Psoas muscle (tissue), 7 donors: ENCODE measurements at regions not wholly inside any gene's neighbourhood (a gene's known extent, or its start where the extent isn't known, plus 50 kb on each side); places are given as distances from the start of the nearest gene placed in this dataset.

Source experiments
- ATAC-seq, 4 donors: fragments of 200-7000 bp; cut with Tn5 transposase; one replicate each; pipeline ENCODE4 v1.9.1; 2020; ENCODE audit warnings: moderate library complexity in 3 of 4, mild to moderate bottlenecking in 2 of 4
- DNase-seq, 2 donors: peaks; one replicate each; pipeline ENCODE4 v3.0.0-alpha.2; 2020
- H3K27ac ChIP-seq: fragments of 200-600 bp; one replicate; pipeline ENCODE4 v1.8.0; 2022
- H3K27me3 ChIP-seq, 3 donors: fragments of 200-600 bp in 1 of 3; one replicate each; pipeline versions ENCODE4 v1.6.1 to v1.8.0; 2013 to 2022; ENCODE audit warnings: low read length in 2 of 3, mild to moderate bottlenecking in 2 of 3, moderate library complexity in 1 of 3; ENCODE audit not compliant: insufficient read depth in 3 of 3
- H3K36me3 ChIP-seq, 2 donors: fragments of 200-600 bp in 1 of 2; one replicate each; pipeline versions ENCODE4 v1.6.1 to v1.8.0; 2013 to 2022; ENCODE audit warnings: low read depth in 1 of 2, mild to moderate bottlenecking in 1 of 2, moderate library complexity in 1 of 2; ENCODE audit not compliant: insufficient read depth in 1 of 2
- H3K4me1 ChIP-seq: fragments of 200-600 bp; one replicate; pipeline ENCODE4 v1.8.0; 2022
- H3K4me3 ChIP-seq: fragments of 200-600 bp; one replicate; pipeline ENCODE4 v1.8.0; 2022; ENCODE audit warnings: mild to moderate bottlenecking
- H3K9me3 ChIP-seq: fragments of 200-600 bp; one replicate; pipeline ENCODE4 v1.8.0; 2022
- WGBS, 3 donors: extraction: QIAGEN DNeasy Blood & Tissue Kit; methylation state at CpG; one replicate each; pipeline versions ENCODE4 v1.1.6 to v1.1.7; 2013; 5-methylcytosine and 5-hydroxymethylcytosine counted together
- intact Hi-C, 2 donors: fragments of 100-400 bp; cut with DNase I; formaldehyde crosslinking; loops; one replicate each; pipeline versions ENCODE4 v1.11.0 to v1.14.2; 2022
- TF ChIP-seq, protein P1 (sequence below): fragments of 200-600 bp; IDR thresholded peaks from one replicate; pipeline ENCODE4 v1.8.0; 2022; ENCODE audit warnings: antibody characterized with exemption
- donor health status: healthy with polysubstance abuse.
- donor health status: DM: no; HTN: no; CAD: no; lungs with moderate emphysema.
- donor health status: Bipolar disorder and iron deficiency.
- donor health status: healthy.
- donor health status: DM: yes; HTN: yes; CAD: no.
- donor health status: DM: no; HTN: no; CAD: no.
- donor health status: DM: yes; HTN: yes; CAD: no.

DNA sequence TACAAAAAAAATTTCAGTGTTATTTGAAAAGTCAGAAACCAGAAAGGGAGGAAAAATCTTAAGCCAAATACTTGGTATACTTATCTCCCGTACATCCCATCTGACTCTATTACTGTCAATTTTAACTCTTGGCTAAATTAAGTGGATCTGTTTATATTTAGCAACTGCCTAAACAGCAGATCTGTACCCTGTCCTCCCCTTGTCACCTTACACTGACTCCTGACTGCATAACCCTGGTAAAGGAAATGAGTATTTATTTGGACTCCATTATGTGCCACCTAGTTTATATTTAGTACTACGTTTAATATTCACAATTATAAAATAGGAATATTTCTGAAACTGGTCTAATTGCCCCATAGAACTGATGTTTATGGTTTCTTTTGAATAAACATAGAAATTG, 730.2 kb upstream of the GJE1 start:
- Histone ChIP-seq H3K9me3 (no peaks in the 10 kb centered on the region), H3K4me3 (peak overlapping the region; percentile 44), H3K27me3 (no peaks in the 10 kb centered on the region), H3K4me1 (peaks cover 19% of the 10 kb centered on the region), H3K27ac (peak overlapping the region; percentile 80), H3K36me3 (no peaks in the 10 kb centered on the region)
- 14 to 36% (median 18%) methylated on average over 2 of the region's 2 CpGs for WGBS, 3 donors
- intact Hi-C loops, result no loop called here
- no peak for DNase-seq
- TF ChIP-seq, protein P1, sequence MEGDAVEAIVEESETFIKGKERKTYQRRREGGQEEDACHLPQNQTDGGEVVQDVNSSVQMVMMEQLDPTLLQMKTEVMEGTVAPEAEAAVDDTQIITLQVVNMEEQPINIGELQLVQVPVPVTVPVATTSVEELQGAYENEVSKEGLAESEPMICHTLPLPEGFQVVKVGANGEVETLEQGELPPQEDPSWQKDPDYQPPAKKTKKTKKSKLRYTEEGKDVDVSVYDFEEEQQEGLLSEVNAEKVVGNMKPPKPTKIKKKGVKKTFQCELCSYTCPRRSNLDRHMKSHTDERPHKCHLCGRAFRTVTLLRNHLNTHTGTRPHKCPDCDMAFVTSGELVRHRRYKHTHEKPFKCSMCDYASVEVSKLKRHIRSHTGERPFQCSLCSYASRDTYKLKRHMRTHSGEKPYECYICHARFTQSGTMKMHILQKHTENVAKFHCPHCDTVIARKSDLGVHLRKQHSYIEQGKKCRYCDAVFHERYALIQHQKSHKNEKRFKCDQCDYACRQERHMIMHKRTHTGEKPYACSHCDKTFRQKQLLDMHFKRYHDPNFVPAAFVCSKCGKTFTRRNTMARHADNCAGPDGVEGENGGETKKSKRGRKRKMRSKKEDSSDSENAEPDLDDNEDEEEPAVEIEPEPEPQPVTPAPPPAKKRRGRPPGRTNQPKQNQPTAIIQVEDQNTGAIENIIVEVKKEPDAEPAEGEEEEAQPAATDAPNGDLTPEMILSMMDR, result no peak
- ATAC-seq, result peak; percentile 76 to 90 (median 82)

DNA sequence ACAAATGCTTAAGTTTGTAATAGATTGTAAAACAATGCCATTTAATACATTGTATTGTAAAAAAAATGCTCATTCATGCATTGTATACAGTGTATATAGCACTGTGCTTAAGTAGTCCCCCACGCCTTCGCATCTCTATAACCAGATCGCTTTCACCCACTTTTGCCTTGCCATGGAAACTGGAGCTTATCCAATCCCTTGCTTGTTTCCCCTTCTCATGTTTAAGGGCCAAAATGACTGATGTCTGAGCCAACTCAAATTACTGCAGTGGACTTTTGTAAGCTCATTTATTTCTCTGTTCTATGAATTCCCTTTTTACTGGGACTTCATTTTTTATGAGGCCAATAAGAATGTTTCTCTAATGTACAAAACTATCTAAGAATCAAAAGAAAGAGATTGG, 730.9 kb upstream of the GJE1 start:
- ATAC-seq (no peak), DNase-seq (no peak)
- Histone ChIP-seq H3K27ac (peak overlapping the region; percentile 80), H3K27me3 (no peaks in the 10 kb centered on the region), H3K36me3 (no peaks in the 10 kb centered on the region), H3K9me3 (no peaks in the 10 kb centered on the region), H3K4me3 (peak overlapping the region; percentile 44), H3K4me1 (peaks cover 19% of the 10 kb centered on the region)
- intact Hi-C loops, result no loop called here
- 36 to 42% (median 38%) methylated on average over 3 of the region's 3 CpGs for WGBS, 3 donors
- TF ChIP-seq, protein P1, result no peak

DNA sequence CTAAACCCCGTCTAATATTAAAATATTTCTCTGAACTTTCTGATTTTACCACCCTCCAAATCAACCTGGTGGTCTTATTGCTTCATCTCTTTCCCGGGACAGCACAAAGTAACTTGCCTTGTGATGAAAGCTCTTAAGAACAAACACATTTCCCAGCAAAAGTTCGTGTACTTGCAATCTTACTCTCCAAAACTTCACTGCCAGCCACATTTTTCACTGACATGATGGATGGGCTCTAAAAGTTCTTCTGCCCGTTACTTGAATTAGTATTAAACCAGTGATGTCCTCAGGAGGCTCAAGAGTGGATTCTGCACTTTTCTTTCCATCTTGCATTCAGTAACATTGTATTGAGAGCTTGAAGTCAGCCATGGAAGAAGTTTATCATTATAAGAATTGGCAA, 731.6 kb upstream of the GJE1 start:
- TF ChIP-seq, protein P1, result no peak
- no peaks in the 10 kb centered on the region for H3K27me3 ChIP-seq
- intact Hi-C loops, result no loop called here
- no peak overlapping the region for H3K4me3 ChIP-seq
- ATAC-seq (no peak), DNase-seq (no peak)
- WGBS, 3 donors, result 43 to 72% (median 47%) methylated on average over 4 of the region's 4 CpGs
- H3K4me1 ChIP-seq, result peaks cover 19% of the 10 kb centered on the region
- H3K27ac ChIP-seq, result no peak overlapping the region
- no peaks in the 10 kb centered on the region for H3K36me3 ChIP-seq
- no peaks in the 10 kb centered on the region for H3K9me3 ChIP-seq

DNA sequence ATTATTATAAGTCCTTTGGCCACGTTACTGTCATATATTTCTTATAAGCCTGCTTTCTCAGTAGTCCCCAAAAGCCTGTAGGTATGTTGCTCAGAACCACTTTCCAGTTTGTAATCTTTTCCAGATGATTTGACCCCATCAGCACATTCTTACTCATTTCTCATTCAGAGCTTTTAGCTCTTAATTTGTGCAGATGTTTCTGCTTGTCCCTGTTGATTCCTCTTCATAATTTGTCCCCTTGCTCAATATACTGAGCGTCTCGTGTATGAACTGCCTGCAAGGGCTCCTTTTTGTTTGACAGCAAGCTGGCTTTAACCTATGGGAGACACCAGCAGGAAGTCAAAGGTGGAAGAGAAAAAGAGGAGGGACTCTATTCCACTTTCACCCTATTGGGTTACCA, 733.8 kb upstream of the GJE1 start:
- Histone ChIP-seq H3K9me3 (no peaks in the 10 kb centered on the region), H3K36me3 (no peaks in the 10 kb centered on the region), H3K4me3 (no peak overlapping the region), H3K4me1 (peaks cover 17% of the 10 kb centered on the region), H3K27me3 (no peaks in the 10 kb centered on the region), H3K27ac (no peak overlapping the region)
- DNase-seq, result no peak
- intact Hi-C loops, result no loop called here
- 70 to 85% (median 77%) methylated on average over 3 of the region's 3 CpGs for WGBS, 3 donors
- no peak for ATAC-seq
- TF ChIP-seq, protein P1, result no peak

DNA sequence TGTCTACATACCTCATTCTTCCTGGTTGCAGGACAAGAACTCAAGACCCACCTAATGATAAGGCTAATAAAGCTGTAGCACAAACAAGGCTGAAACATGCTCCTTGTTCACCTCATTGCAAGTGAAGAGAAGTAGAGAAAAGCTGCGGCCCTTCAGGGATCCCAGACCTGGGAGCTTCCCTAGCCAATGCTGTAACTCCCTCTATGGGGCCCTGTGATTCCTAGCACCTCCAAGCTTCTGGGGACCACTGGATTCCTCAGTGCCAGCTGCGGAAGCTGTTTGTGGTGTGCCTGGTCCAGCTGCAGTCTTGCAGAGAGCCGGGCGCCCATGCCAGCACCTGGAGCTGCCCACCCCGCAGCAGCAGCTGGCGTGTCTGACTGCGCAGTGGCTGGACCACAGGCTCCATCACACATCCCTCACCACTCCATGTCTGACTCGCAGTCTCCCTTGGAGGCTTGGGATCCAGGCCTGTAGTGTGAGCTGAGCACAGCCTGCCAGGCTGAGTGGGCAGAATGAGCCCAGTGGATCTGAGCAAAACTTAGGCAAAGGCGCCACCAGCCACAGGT, 737.2 kb upstream of the GJE1 start:
- Histone ChIP-seq H3K27ac (no peak overlapping the region), H3K4me3 (no peak overlapping the region), H3K9me3 (no peaks in the 10 kb centered on the region), H3K4me1 (no peaks in the 10 kb centered on the region), H3K27me3 (no peaks in the 10 kb centered on the region), H3K36me3 (no peaks in the 10 kb centered on the region)
- ATAC-seq (no peak), DNase-seq (no peak)
- TF ChIP-seq, protein P1, result no peak
- 88 to 97% (median 90%) methylated on average over 9 of the region's 9 CpGs for WGBS, 3 donors
- intact Hi-C loops, result no loop called here
